Islet of Langerhans (tissue), 1 donor: ENCODE measurements at regions not wholly inside any gene's neighbourhood (a gene's known extent, or its start where the extent isn't known, plus 50 kb on each side); places are given as distances from the start of the nearest gene placed in this dataset.

Experiments
- FAIRE-seq: peaks from one replicate; lab custom pipeline; 2011; peaks lifted over from hg19 to GRCh38; lab: Jason Lieb, UNC

GRCh38 chr3:193996221-193996620, 139.7 kb upstream of the HES1 start:
- FAIRE-seq = no peak

- no peak for FAIRE-seq
These were observed 139.3 kb upstream of the HES1 start for GRCh38 chr3:193996641-193997089.

GRCh38 chr3:193997228-193998122, 138.5 kb upstream of the HES1 start:
- no peak for FAIRE-seq

- no peak for FAIRE-seq
These were observed 137.9 kb upstream of the HES1 start for GRCh38 chr3:193998123-193998448.

- no peak for FAIRE-seq
These were observed 137.2 kb upstream of the HES1 start for GRCh38 chr3:193998628-193999195.

GRCh38 chr3:194000100-194000499, 135.8 kb upstream of the HES1 start:
- FAIRE-seq = no peak

GRCh38 chr3:194000712-194001111, 135.2 kb upstream of the HES1 start:
- FAIRE-seq = no peak

- FAIRE-seq = no peak
These were observed 134.1 kb upstream of the HES1 start for GRCh38 chr3:194001728-194002459.

- no peak for FAIRE-seq
These were observed 132.6 kb upstream of the HES1 start for GRCh38 chr3:194003114-194004057.

GRCh38 chr3:194005930-194006501, 129.9 kb upstream of the HES1 start:
- no peak for FAIRE-seq

- FAIRE-seq = no peak
These were observed 128.2 kb upstream of the HES1 start for GRCh38 chr3:194007592-194008337.

GRCh38 chr3:194009019-194009418, 126.9 kb upstream of the HES1 start:
- no peak for FAIRE-seq

- FAIRE-seq = no peak
These were observed 125.9 kb upstream of the HES1 start for GRCh38 chr3:194009892-194010533.

GRCh38 chr3:194011807-194012206, 124.1 kb upstream of the HES1 start:
- FAIRE-seq = no peak

- no peak for FAIRE-seq
These were observed 122.0 kb upstream of the HES1 start for GRCh38 chr3:194013928-194014327.

GRCh38 chr3:194014756-194015155, 121.2 kb upstream of the HES1 start:
- FAIRE-seq = no peak

- peak; percentile 91 for FAIRE-seq
These were observed 116.4 kb upstream of the HES1 start for GRCh38 chr3:194019398-194020165.

- no peak for FAIRE-seq
These were observed 113.9 kb upstream of the HES1 start for GRCh38 chr3:194022052-194022451.

- FAIRE-seq = no peak
These were observed 113.1 kb upstream of the HES1 start for GRCh38 chr3:194022816-194023215.
